ACHN (cell line): ENCODE measurements at regions not wholly inside any gene's neighbourhood (a gene's known extent, or its start where the extent isn't known, plus 50 kb on each side); places are given as distances from the start of the nearest gene placed in this dataset.

Experiments
- DNase-seq: peaks from one replicate; pipeline ENCODE4 v3.0.0-alpha.2; 2015
- in situ Hi-C: cut with HindIII; loops from 2 replicates; pipeline ENCODE4 v1.10.0; 2017; ENCODE audit warnings: low sequenced_read_pairs, low pct_ligation_motif_present, low pct_unique_long_range_greater_than_20kb

DNA sequence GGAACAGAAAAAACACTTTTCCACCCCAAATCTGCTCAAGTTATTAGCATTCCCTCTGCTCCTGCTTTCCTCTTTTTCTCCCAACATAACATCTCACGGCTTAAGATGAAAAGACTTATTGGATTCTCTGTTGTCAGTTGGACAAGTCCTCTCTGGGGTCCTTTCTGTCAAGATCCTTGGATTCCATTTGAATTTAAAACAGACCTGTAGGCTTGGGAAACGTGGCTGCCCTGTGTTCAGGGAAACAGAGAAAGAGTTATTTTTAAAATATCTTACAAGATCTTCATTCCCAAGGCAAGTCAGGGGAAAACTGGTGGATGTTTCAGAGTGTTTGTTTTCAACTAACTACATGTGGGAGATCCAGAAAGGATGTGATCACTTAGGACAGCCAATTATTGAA lies 322.9 kb downstream of the SAMD5 start:
- DNase-seq, result no peak
- in situ Hi-C loops, result no loop called here

DNA sequence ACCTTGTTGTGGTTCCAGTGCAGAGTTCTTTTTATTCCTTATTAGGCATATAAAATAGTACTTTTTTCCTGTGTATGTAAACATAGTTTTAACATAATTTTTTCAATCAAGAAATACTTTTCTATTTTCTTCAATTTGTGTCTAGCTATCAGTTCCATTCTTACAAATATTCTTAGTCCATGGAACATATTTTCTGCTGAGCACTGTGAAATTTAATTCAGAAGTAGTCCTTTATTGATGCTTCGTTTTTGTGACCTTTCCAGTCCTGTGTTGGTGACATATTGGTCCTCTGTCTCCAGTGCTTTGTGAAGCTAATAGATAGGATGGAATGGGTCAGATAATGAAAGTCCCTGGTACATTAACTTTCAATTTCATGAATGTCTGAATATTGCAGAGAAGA lies 325.1 kb downstream of the SAMD5 start:
- in situ Hi-C loops, result no loop called here
- DNase-seq, result no peak

DNA sequence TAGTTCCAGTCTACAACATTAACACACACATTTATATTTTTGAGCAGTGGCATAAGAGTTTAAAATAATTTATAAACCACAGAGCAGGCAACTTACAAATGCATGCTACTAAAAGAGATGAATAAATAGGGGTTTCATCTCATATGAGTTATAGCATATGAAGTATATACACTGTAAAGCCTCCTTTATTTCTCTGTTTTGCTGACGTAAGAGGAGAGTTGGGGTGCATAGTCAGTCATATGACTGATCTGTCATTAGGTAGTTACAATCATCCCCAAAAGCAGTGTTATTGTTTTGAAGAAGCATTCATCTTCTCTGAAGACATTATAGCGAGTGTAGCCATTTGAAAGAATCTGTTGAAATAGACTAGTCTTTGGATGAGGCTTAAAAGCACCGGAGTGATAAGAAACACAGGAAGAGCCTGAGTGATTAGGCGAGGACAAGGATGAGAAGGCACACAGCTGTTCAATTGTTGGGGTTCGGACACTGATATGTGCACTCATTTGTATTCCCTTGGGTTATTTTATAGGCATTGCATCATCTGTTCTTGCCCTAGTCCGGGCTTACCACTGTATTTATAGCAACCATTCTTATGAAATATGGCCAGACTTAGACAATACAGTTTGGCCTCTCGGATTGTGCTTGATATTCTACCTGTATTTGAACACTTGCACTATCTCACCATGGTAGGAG lies 325.7 kb downstream of the SAMD5 start:
- in situ Hi-C loops, result no loop called here
- no peak for DNase-seq

DNA sequence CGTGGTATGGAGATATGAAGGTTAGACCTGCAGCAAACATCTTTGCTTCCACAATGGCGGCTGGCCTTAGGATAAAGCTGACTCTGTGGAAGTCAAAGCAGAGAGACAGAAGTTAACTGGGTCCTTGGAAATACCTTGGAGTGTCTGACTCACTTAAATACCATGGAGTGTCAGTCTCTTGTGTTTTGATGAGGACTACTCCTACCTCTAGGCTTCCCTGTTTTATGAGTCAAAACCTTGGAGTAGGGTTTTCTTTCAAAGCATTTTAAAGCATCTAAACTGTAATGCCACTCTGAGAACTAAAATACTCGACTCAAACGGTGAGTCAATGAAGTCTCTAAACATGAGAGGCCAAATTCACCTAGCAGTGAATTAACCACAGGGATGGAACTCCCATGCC lies 329.1 kb downstream of the SAMD5 start:
- in situ Hi-C loops, result no loop called here
- DNase-seq, result no peak

DNA sequence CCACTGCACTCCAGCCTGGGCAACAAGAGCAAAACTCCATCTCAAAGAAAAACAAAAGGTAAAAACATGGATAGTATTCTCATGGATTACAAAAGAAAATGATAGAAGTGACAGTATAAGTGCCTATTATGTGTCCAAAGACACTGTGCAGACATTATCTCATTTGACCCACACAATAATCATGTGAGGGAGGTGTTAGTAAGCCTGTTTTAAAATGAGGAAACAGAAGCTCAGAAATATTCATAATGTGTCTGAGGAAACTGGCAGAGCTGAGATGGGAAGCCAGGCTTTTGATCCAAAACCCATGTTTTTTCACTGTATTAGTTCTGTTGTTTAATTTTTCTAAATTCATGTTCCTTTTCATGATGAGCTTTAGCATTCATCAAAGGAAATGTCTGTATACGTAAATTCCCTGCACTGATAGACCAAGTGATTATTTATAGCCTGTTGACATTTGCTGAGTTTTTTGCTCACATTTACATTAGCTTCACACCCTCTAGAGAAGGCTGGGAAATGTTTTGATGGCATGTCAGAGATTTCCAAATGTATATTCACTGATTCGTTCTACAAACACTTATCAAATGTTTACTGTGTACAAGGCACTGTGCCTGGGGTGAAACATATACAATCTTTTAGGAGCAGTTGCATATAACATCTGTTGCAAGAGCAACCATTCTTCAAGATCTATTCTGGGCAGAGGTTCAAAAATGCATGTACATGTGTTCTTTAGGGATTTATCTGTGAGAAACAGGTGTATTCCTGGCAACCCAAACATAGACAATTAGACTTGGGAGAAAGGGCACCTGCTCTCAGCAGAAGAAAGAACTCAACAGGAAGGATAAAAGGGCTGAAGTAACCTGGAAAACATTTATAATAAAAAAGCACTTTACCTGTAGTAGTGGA lies 331.5 kb downstream of the SAMD5 start:
- no peak for DNase-seq
- in situ Hi-C loops, result no loop called here

DNA sequence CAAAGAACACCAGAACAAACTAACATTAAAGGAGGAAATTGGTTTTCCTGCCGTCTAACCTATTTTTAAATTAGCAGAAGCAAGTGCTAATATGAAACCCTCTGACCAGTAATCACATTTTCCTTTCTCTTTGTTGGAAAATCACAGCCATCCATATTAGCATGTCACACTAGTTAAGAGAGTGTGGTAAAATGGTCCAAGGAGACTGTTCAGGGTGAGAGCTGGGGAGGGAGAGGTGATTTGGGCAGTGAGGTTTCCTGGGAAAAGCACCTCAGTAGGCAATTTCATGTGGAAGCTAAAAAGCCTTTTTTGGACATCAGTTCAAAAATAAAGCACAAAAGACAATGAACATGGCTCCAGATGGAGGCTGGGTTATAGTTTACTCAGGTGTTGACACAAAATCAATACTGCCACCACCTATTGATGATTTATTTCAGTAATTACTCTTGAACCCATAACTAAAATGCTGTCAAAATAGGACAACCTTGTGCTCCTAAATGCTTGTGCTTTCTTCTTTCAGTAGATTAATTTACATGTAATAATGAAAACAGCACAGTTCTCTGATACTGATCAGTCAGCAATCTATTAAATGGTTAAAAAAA lies 333.2 kb downstream of the SAMD5 start:
- DNase-seq, result no peak
- in situ Hi-C loops, result no loop called here

DNA sequence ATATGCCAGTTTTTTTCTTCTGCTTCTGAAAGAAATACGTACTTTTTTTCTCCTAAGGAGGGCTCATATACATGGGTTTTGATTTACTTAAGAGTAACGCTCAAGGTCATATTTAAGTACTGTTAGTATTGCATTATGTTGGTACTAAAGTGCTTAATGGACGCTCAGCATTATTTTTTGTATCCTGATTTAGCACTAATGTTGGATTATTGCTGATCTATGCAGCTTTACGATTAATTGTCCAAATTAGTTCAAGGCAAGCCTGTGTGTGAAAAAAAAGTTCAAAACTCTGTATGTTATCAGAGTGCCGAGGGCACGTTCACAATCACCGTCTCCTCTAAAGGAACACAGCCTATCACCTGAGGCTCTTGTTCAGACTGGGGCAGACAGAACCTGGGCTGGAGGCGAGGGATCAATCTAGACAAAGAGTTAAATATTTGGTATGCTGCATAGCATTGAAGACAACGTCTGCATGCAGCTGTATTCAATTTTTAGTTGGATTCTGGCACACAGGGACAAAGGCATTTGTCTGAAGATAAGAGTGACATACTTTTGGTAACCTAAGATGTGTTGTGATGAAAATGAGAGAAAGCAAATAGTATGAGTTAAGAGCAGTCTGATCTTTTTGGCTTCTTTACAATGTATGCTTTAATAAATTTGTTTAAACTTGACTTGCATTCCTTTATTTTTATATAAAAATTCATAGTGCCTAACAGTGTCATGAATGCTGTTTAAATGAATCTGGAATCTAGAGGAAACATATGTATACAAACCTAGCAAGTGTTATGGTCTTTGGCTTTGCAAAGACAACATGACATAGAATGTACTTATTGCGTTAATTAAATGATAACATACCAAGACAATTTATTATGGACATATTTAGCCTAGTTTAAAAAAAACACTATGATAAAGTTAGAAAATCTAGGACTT lies 341.2 kb downstream of the SAMD5 start:
- DNase-seq, result no peak
- in situ Hi-C loops, result no loop called here

DNA sequence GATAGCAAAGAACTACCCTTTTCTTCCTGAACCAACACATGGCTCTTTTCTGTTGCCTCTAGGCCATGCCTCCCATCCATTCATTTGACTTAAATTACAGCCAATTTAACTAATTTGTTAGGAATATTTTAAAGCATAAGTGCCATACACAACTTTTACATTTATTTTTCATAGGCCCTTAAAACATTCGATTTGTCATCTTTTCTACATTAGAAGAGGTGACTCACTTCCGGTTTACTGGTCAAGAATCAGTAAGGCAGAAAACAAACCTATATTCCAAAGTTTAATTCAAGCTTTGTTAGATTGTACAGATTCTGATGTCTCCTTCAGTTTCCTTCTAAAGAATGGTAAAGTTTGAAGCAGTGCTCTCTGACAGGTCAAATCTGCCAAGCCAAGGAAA lies 344.3 kb downstream of the SAMD5 start:
- in situ Hi-C loops, result no loop called here
- DNase-seq, result no peak

DNA sequence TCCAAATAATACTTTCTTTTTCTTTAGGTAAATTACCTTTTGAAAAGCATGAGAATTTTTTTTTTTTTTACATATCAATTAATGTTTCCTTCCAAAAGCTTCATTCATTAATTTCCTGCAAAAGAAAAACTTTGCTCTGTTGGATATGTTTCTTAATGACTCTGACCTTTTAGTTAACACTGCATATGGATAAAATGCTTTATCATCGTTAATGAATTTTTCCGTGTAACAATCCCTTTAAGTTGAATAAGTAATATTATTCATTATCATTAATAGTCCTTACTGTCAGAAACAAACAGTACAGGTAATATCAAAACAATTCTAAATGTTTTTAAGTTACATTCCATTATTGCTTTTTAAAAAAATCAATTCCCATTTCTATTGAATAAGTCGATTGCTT lies 345.1 kb downstream of the SAMD5 start:
- in situ Hi-C loops, result no loop called here
- DNase-seq, result no peak

DNA sequence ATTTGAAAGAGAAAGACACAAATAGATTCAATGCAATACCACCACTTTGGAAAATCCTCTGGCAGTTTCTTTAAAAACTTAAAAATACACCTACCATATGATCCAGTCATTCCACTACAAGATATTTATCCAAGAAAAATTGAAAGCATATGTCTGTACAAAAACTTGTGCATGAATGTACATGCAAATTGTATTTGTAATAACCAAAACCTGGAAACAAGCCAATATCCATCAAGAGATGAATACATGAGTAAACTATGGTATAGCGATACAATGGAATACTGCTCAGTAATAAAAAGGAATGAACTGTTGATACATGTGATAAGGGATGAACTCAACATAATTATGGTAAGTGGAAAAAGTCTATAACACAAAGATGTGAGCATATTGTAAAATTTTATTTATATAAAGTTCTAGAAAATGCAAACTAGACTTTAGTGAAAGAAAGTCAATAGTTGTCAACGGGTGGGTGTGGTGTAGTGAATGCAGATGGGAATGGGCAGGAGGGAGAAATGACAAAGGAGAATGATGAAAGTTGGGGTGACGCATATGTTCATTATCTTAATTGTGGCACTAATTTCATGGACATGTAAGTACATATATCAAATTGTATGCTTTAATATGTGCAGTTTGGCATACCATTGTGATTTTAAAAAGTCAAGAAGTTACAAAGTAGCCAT lies 347.5 kb downstream of the SAMD5 start:
- in situ Hi-C loops, result no loop called here
- DNase-seq, result no peak

DNA sequence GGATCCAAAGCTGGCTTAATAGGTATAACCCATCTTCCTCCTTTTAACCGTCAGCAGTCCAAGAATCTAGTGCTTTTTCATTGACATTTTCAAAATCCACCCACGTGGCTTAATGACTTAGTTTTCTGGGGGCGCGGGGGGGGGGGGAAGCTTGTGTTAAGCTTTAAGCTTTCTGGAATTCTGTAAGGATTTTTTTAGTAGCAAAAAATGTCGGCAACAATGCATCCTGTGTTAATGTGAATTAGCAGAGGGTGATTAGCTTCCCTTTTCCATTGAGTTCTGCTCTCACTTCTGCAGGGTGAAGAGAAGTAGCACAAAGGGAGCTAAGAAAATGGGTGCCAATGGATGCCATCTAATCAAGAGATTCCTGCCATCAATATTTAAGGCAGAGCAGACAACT lies 348.2 kb downstream of the SAMD5 start:
- in situ Hi-C loops, result no loop called here
- DNase-seq, result no peak

DNA sequence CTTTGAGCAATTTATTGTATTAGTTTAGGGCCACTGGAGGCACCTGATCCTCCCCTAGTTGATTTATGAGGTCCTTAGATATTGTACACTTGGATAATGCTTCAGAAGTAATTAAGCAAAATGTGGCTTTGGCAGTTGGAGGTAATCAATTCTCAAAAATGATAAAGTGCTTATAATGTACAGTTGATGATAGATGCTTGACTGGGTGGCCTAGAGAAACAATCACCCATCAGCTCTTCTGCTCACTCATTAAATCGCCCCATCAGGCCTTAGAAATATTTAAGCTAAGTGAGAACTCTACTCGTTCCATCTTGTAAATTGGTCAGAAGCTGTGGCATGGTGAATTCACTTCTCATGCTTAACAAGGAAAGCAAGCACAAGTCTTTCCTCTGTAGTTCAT lies 349.9 kb downstream of the SAMD5 start:
- in situ Hi-C loops, result no loop called here
- DNase-seq, result no peak

DNA sequence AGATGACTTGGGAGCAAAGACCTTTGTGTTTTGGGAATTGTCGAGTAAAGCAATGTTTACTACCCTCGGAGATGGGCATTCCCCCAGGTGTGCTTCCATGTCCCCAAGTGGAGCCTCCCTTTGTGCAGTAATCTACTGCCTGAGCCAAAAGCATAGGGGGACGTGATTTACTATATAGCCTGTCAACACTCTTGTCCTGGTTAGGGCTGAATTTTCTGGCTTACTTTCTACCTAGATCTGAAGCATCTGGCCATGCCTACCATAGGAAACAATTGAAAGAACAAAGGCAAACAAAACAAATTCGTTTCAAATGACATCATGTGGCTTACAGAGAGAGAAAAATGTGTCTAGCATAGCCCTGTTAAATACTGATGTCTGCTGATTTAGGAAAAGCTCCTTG lies 350.6 kb downstream of the SAMD5 start:
- in situ Hi-C loops, result no loop called here
- no peak for DNase-seq

DNA sequence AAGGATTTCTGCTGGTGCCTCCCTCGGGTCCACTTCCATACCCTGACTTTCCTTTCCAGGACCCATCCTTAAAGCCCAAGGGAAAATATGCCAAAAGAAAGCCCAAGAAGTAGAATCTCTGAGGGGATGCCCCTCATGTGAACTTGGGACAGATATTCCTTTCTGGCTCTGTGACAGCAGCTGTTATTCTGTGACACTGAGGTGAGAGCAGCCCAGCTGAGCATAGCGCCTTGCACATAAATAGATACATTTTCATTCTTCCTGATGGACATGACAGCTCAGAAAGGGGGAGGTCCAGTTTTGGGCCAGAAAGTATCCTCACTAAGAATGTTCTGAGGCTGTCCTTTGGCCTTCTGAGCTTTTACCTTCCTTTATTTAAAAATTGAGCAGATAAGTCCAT lies 353.2 kb downstream of the SAMD5 start:
- in situ Hi-C loops, result no loop called here
- no peak for DNase-seq

DNA sequence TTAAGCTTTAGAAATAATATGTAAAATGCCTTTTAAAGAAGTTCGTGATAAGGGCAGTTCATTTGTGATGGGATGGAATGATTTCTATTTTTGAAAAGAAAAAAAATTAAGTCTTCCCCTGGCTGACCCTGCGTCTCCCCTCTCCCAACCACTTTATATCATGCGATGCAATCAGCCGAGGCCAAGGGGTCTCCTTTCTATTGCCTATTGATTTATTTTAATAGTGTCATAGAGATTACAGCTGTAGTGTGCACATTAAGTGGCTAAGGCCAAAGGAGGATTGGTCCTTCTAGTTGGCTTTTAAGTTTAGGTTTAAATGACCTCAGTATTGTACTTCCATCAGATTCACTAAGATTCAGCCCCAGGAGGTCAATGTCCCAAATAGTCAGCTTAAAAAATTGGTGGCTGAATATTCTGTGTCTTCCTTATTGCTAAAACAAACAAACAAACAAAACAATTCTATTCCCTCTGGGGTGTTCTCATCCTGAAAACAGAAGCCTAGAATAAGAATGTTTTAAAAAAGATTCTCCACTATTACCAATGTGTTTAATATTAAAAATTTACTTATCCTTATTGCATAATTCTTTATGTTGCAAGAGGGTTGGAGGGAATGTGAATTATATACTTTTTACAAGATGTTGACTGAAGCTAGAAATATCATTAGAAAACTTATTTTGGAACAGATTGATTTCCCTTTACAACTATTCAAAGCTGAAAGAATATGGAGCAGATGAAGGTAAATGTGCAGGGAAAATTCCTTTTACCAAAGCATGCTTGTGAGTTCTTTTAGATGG lies 359.1 kb downstream of the SAMD5 start:
- DNase-seq, result no peak
- in situ Hi-C loops, result no loop called here

DNA sequence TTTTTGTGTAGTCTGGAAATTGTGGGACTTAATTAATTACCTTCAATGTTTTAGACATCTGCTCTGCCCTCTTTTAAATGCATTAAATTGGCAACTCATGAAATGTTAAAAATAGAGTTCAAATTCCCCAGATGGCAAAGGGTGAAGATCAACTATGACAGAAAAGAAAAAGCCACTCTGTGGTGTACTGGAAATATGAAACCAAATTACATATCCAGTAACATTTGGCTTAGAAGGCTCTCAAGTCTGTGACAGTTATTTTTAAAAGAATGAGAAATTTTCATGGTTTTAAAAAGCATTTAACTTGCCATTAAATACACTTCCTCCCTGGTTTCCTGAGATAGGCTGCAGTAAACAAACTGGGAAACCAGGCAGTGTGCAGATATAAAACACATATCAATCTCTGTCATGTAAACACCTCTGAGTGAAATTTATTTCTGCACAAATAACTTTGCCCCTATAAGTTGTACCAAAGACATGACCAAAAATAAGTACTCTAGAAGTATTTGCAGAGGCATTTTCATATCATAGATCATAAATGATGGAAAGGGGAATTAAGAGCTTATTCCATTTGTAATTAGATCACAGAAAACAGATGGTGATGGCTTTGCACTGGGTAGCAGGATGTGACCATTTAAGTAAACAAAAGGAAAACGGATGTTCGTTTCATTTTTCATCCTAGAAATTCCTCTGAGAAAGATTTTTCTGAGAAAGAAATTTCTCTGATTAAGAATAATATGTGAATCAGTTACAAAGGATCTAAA lies 360.1 kb downstream of the SAMD5 start:
- no peak for DNase-seq
- in situ Hi-C loops, result no loop called here

DNA sequence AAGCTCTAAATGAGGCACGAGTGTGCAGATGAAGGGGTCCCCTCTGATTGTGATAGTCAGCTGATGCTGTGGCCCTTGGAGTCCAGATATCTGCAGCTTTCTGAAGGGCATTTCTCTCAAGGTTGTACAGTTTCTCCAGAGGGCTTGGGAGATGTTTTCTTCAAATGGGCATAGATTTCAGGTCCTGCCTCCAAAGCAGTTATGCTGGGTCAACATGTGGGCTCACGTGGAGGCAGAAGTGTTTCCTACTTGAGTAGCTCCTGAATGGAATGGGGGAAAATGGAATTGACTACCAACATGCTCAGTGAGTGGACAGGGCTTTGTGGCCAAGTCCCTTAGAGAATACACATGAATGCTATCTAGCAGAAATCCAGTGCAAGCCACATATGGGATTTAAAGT lies 360.7 kb downstream of the SAMD5 start:
- in situ Hi-C loops, result no loop called here

More for the DNA sequence above, 360.7 kb downstream of the SAMD5 start:
- DNase-seq, result no peak
